Amygdala (tissue), 56 donors: ENCODE measurements at regions not wholly inside any gene's neighbourhood (a gene's known extent, or its start where the extent isn't known, plus 50 kb on each side); places are given as distances from the start of the nearest gene placed in this dataset.
"Not testable (repeated sequence)": the region's sequence is repeated elsewhere in the genome, so short reads cannot be mapped to it uniquely, and the experiment has no call there.

Experiments used
- DNase-seq, 56 donors: peaks; one replicate each; lab custom pipeline; 2025; lab: John Stamatoyannopoulos, UW

DNA sequence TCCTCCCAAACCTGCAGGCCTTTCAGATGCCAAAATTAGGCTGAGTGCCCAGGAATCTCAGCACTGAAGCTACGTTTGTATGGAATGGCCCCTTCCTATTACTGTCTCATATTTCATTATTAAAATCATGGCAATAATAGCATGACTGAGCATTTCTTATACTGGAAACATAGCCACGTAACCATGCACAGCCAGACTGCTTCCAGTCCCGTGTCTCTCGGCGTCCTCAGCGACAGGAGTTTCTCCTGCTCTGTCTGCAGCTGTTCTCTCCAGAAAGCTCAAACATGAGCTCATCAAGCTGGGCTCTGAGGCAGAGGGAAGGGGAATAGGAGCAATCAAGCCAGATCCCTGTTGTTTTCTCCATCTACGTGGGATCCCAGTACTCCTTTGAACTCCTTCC, 104.0 kb downstream of the CDC7 start:
- DNase-seq: no peak

DNA sequence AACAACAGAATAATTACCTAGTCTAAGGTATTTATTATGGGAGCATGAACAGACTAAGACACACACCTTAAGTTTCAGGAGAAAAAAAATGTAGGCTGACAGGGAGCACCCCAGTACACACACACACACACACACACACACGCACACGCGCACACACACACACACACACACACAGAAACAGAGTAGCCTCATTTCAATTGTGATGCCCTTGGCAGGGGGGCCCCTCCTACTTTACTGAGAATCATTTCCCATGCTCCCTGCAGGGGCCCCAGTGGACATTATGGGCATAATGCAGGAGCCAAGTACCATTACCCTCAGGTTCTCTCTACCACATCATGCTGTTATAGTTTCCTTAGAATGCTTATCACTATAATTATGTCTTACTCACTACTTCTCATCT, 104.9 kb downstream of the CDC7 start:
- DNase-seq: no peak

DNA sequence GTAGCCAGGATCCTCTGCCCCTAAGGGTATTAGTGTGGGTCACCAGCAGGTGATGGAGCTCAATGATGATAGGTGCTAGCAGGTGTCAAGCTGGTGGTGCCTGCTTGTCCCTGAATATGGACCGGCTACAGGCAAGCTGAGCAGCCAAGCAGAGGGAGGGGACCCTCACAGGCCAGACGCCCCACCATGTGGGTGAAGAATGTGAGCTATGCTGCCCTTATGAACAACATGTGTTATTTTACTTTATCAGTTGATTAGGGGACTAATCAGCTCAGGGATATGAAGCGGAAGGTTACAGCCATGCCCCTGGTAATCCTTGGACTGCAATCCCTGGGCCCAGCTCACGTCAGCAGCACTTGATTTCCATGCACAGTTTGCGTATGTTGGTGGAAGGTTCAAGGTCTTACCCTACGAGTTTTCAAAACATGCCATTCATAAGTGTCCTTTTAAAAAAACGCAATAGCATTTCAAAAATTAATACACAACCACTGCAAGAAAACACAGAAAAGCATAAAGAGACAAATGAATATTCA, 106.0 kb downstream of the CDC7 start:
- DNase-seq: no peak

DNA sequence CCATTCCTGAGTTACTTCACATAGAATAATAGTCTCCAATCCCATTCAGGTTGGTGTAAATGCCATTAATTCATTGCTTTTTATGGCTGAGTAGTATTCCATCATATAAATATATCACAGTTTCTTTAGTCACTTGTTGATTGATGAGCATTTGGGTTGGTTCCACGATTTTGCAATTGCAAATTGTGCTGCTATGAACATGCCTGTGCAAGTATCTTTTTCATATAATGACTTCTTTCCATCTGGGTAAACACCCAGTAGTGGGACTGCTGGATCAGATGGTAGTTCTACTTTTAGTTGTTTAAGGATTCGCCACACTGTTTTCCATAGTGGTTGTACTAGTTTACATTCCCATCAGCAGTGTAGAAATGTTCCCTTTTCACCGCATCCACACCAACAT, 107.0 kb downstream of the CDC7 start:
- not testable (repeated sequence) for DNase-seq

DNA sequence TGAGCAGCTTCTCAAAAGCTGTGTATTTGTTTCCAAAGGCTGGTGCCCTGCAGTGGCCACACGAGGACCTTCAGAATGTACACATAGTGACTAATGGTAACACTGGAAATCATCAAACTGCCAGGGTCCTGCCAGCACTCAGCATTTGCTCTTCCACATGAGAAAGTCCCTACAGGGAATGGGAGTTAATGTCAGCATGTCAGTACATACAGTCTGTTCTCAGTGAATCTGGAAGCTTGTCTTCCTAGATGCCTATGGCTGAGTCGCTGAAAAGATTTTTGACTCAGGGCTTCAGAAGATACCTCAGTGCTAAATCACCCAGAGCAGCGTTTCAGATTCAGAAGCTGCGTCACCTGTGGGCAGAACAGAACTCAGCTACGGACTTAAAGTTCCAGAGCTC, 108.2 kb downstream of the CDC7 start:
- DNase-seq: no peak

DNA sequence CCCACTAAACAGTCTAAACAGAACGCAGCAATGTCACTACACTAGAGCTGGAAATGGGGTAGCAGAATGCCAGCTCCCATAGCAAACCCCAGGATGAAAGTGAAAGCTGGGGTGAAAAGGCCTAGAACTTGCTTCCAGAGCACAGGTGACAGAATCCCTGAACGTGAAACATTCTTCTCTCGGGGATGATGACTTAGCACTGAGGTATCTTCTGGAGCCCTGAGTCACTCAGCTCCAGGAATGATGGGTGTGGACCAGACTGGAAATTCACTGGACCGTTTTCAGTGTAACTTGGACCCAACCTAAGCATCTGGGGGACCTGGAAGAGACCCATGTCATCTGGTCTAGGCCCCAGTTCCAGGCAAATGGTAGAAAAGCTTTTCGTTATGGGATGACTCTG, 108.9 kb downstream of the CDC7 start:
- no peak for DNase-seq

DNA sequence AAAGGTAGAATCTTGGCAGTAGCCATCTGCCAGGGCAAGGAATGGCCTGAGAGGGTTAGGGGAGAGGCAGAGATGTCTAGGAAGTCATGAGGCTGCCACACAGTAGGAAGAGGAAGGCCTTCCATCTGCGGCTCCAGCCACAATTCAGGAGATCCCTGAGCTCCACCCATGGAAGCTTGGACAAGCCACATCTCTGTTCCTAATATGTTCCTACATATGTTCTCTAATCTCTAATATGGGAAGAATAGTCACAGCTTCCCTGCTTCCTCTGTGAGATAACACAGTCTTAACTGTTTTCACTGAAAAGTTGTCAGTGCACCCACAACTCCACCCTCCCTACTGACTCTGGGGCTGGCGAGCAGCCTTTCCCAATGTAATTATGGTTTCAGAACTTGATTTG, 109.5 kb downstream of the CDC7 start:
- DNase-seq: no peak

DNA sequence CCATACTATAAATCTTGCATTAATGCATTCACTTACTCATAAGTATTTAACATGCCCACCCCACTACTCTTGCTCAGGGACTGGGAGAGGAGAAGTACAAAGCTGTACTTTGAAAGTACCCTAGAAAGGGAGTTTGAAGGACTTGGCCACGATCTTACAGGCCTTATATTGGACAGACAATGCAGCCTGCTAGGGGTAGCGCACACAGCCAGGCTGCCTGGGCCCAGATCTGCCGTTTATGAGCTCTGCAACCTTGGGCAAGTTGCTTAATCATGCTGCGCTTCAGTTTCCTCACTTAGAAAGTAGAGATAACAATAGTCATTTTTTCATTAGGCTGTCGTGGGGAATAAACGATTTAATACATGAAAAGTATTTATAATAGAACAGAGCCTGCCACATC, 110.1 kb downstream of the CDC7 start:
- no peak for DNase-seq

DNA sequence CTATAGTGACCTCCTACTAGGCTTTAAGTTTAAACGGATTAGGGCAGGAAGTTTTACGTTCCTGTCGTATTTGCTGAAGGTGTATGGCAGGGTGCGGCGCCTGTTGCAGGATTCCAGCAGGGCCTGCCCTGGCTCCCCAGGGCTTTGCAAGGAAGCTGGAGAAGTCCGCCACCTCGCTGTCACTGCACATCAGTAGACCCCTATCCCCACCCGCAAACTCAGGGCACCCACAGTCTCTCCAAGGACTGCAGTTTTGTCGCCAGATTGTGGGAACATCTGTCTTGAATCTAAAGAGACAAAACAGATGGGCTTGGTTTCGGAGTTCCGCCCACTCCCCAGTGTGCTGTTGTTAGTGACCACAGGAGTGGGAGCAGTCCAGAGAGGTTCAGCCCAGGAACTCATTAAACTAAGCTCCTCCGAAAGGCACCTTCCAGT, 110.8 kb downstream of the CDC7 start:
- no peak for DNase-seq

DNA sequence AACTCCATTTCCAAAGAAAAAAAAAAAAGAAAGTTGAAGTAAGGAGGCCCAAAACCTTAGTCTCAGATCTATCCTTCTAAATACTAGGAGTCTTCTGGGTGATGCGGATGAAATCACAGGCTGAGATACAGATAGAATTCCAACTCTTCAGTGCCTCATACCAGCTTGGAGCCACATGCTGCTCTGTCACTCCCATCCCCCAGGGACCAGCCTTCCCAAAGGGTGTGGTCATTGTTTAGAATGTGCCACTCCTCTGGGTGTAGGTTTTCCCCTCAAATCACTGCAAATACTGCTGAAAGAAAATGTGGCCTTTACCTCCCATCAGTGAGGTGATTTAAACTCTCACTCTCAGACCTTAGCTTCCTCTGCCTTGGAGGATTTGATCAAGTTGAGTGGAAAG, 112.9 kb downstream of the CDC7 start:
- DNase-seq: no peak

DNA sequence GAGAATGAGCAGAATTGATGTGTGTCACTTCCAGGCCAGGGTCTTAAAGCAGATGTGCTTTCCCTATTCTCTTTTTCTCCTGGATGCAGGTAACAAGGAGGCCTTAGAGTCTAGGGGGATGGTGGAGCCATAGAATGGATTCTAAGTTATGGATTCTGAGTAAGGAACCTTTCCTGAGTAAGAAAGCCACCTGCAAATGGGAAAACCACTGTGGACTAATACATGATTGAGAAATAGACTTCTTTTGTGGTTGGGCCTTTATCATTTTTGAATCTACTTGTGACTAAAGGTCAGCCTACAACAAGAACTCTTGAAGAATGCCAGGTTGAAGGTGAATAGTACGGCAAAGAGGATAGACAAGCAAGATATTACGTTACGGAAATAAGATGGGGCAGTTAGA, 116.1 kb downstream of the CDC7 start:
- no peak for DNase-seq

DNA sequence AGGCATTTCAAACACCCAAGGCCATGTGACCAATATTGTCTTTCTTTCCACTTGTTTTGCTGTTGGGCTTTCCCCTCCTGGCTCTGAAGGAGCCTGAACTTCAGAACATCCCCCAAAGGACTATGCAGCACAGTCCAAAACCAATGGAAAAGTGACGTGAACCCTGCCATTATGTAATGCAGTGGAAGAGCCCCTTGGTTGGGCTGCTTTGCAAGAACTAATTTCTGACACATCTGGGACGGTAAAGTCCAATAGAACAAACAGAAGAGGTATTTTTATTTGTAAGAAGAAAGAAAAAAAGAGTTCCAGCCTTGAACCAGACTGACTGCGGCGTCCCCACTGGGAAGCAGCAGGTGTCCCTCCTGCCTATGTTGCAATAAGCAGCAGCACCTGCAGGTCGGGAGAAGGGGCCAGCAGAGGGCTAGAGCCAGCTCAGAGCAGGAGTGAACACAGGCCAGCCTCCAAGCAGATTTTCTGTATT, 116.7 kb downstream of the CDC7 start:
- DNase-seq: peak in 1 of 56 donors; percentile 2

DNA sequence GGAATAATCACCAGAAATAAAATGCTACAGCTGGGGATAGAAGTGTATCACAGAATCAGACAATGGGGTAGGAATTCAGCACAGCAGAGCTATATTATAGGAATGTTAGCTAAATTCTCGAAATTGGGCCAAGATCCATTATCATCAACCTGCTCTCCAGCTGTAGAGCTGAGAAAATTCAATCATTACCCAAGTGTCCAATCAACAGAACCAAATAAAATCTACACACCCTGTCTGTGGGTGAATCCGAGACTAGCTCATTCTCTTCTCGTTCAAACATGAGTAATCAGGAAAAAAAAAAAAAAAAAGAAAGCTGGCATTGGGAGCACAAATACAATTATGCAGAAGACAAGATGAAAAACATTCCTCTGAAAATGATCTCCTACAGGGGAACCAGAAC, 119.2 kb downstream of the CDC7 start:
- no peak for DNase-seq

DNA sequence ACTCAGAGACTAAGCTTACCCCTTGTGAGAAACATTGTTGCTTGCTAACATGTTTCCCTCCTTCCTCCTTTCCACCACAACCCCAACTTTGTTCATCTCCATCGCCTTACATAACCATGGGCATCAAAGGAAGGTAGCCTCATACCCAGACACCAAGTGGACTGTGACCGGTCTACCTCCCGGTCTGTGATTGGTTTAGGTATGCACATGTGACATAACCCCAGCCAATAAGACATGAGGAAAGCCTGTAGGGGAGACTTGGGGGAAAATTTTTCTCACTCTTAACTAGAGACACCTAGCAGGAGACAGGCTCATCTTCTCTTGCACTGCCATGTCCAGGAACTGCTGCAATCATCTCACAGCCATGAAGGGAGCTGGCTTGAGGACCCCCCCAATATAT, 120.7 kb downstream of the CDC7 start:
- no peak for DNase-seq

DNA sequence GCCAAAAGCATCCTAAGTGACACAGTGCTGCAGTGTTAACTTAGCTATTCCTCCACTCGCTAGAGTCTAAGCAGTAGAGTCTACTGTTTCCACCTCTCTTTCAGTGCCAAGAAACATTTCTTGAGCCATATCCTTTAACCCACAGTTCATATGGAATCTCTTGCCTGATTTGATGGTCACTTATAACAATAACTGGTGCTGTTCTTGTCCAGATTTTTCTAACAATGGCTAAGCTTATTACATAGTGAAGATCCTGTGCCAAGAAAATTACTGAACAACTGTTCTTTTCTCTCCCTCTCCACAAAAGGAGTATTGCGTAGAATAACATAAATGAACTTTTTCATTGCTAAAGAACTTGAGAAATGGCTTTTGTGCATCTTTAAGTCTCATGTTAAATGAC, 121.3 kb downstream of the CDC7 start:
- DNase-seq: no peak

DNA sequence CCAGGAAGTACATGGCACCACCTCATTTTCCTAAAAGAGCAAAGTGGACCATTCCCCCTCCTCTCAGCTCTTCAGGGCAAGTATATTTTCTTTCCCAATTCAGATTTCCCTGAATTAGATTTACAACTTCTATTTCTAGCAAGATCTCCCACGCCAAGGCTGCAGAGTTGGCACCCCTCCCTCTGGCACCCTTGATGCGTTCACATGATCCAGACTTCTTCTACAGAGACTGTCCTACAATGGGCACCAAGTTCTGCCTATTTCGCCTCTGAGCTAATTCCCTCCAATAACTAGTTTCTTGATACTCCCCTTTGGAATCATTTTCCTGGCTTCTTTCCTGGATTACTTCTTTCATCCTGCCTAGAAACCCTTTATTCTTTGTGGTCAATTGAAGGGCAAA, 122.0 kb downstream of the CDC7 start:
- DNase-seq: peak in 43 of 56 donors; percentile 2 to 75 (median 33)

DNA sequence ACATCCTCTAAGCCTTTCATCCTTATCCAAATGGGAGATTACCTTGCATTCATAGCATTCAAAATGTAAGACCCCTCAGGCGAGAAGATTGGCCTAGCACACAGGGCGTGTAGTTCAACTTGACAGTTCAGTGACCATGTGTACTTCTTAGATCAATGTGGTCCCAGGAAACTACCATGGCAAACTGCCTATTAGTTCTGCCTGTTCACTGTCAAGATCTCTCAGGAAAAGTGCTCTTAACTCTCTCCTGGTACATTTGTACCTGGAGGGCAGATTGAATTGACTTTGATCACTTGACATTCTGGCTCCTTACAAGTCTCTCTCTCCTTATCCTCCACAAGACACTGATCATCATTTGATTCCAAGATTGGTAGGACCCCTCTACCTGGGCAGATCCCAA, 122.4 kb downstream of the CDC7 start:
- DNase-seq: peak in 1 of 56 donors; percentile 49

DNA sequence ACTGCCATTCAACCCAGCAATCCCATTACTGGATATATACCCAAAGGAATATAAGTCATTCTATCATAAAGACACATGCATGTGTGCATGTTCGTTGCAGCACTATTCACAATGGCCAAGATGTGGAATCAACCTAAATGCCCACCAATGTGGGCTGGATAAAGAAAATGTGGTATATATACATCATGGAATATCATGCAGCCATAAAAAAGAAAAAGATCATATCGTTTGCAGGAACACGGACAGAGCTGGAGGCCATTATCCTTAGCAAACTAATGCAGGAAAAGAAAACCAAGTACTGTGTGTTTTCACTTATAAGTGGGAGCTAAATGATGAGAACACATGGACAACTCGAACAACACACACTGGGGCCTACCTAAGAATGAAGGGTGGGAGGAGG, 123.7 kb downstream of the CDC7 start:
- no peak for DNase-seq
